ENCODE measurements at regions not wholly inside any gene's neighbourhood (a gene's known extent, or its start where the extent isn't known, plus 50 kb on each side); places are given as distances from the start of the nearest gene placed in this dataset.

GRCh38 chr10:129373718-129374117, 93.3 kb upstream of the MGMT start:
- DNase-seq (ENCODE audit: low spot score): no peak

- DNase-seq (ENCODE audit: low spot score): no peak
Observed at GRCh38 chr10:129375171-129375570, 91.9 kb upstream of the MGMT start.

GRCh38 chr10:129375912-129376311, 91.1 kb upstream of the MGMT start:
- no peak for DNase-seq (ENCODE audit: low spot score)

GRCh38 chr10:129380279-129380678, 86.8 kb upstream of the MGMT start:
- no peak for DNase-seq (ENCODE audit: low spot score)

GRCh38 chr10:129381741-129382140, 85.3 kb upstream of the MGMT start:
- DNase-seq (ENCODE audit: low spot score): no peak

GRCh38 chr10:129382401-129382800, 84.6 kb upstream of the MGMT start:
- no peak for DNase-seq (ENCODE audit: low spot score)

- no peak for DNase-seq (ENCODE audit: low spot score)
Observed at GRCh38 chr10:129383651-129384050, 83.4 kb upstream of the MGMT start.

GRCh38 chr10:129385600-129385999, 81.4 kb upstream of the MGMT start:
- no peak for DNase-seq (ENCODE audit: low spot score)

GRCh38 chr10:129386415-129387257, 80.4 kb upstream of the MGMT start:
- DNase-seq (ENCODE audit: low spot score): no peak

GRCh38 chr10:129387258-129387525, 79.8 kb upstream of the MGMT start:
- no peak for DNase-seq (ENCODE audit: low spot score)

GRCh38 chr10:129388435-129388834, 78.6 kb upstream of the MGMT start:
- DNase-seq (ENCODE audit: low spot score): no peak

GRCh38 chr10:129389194-129389593, 77.8 kb upstream of the MGMT start:
- DNase-seq (ENCODE audit: low spot score): no peak

GRCh38 chr10:129390147-129390546, 76.9 kb upstream of the MGMT start:
- no peak for DNase-seq (ENCODE audit: low spot score)

GRCh38 chr10:129390726-129391125, 76.3 kb upstream of the MGMT start:
- DNase-seq (ENCODE audit: low spot score): no peak

GRCh38 chr10:129391464-129391863, 75.6 kb upstream of the MGMT start:
- DNase-seq (ENCODE audit: low spot score): no peak

GRCh38 chr10:129392855-129393254, 74.2 kb upstream of the MGMT start:
- DNase-seq (ENCODE audit: low spot score): no peak

GRCh38 chr10:129393812-129394211, 73.2 kb upstream of the MGMT start:
- no peak for DNase-seq (ENCODE audit: low spot score)

- DNase-seq (ENCODE audit: low spot score): no peak
Observed at GRCh38 chr10:129394518-129395328, 72.3 kb upstream of the MGMT start.

- DNase-seq (ENCODE audit: low spot score): no peak
Observed at GRCh38 chr10:129396021-129396722, 70.9 kb upstream of the MGMT start.

GRCh38 chr10:129397198-129397974, 69.7 kb upstream of the MGMT start:
- DNase-seq (ENCODE audit: low spot score): no peak

GRCh38 chr10:129398711-129399141, 68.3 kb upstream of the MGMT start:
- no peak for DNase-seq (ENCODE audit: low spot score)

GRCh38 chr10:129400426-129400825, 66.6 kb upstream of the MGMT start:
- DNase-seq (ENCODE audit: low spot score): no peak

Measured in cerebellar cortex (tissue), 1 donor.